ENCODE measurements at regions not wholly inside any gene's neighbourhood (a gene's known extent, or its start where the extent isn't known, plus 50 kb on each side); places are given as distances from the start of the nearest gene placed in this dataset.

GRCh38 chr21:16133248-16133647 lies 403.5 kb downstream of the USP25 start:
- H3K27ac ChIP-seq (ENCODE audit: low read depth in 1 of 2, low read length in 1 of 2) = no peak overlapping the region
- no peaks in the 10 kb centered on the region for H3K27me3 ChIP-seq (ENCODE audit: control insufficient read depth in 2 of 2, insufficient read depth in 1 of 2, low read length in 1 of 2)
- no peaks in the 10 kb centered on the region for H3K4me1 ChIP-seq (ENCODE audit: control insufficient read depth in 2 of 2, insufficient read depth in 2 of 2, low read length in 2 of 2)
- 94% methylated on average over 11 of the region's 11 CpGs for WGBS
- DNase-seq (ENCODE audit: low read depth in 6 of 9, low spot score in 9 of 9) = no peak
- H3K36me3 ChIP-seq (ENCODE audit: control insufficient read depth in 2 of 2, insufficient read depth in 2 of 2, low read length in 1 of 2) = no peaks in the 10 kb centered on the region
- H3K9me3 ChIP-seq (ENCODE audit: control insufficient read depth in 2 of 2, insufficient read depth in 1 of 2, low read length in 1 of 2) = no peaks in the 10 kb centered on the region
- no peak overlapping the region for H3K4me3 ChIP-seq (ENCODE audit: low read length in 2 of 2)

- no peak for DNase-seq (ENCODE audit: low read depth in 6 of 9, low spot score in 9 of 9)
- 94% methylated on average over 5 of the region's 5 CpGs for WGBS
- H3K27ac ChIP-seq (ENCODE audit: low read depth in 1 of 2, low read length in 1 of 2) = no peak overlapping the region
- H3K4me3 ChIP-seq (ENCODE audit: low read length in 2 of 2) = no peak overlapping the region
- H3K27me3 ChIP-seq (ENCODE audit: control insufficient read depth in 2 of 2, insufficient read depth in 1 of 2, low read length in 1 of 2) = no peaks in the 10 kb centered on the region
- H3K9me3 ChIP-seq (ENCODE audit: control insufficient read depth in 2 of 2, insufficient read depth in 1 of 2, low read length in 1 of 2) = no peaks in the 10 kb centered on the region
- H3K4me1 ChIP-seq (ENCODE audit: control insufficient read depth in 2 of 2, insufficient read depth in 2 of 2, low read length in 2 of 2) = no peaks in the 10 kb centered on the region
- H3K36me3 ChIP-seq (ENCODE audit: control insufficient read depth in 2 of 2, insufficient read depth in 2 of 2, low read length in 1 of 2) = no peaks in the 10 kb centered on the region
Observed at GRCh38 chr21:16134134-16134533, 404.4 kb downstream of the USP25 start.

GRCh38 chr21:16137106-16137505 lies 407.3 kb downstream of the USP25 start:
- 93% methylated on average over 1 of the region's 1 CpG for WGBS
- no peak for DNase-seq (ENCODE audit: low read depth in 6 of 9, low spot score in 9 of 9)
- no peaks in the 10 kb centered on the region for H3K9me3 ChIP-seq (ENCODE audit: control insufficient read depth in 2 of 2, insufficient read depth in 1 of 2, low read length in 1 of 2)
- H3K36me3 ChIP-seq (ENCODE audit: control insufficient read depth in 2 of 2, insufficient read depth in 2 of 2, low read length in 1 of 2) = no peaks in the 10 kb centered on the region
- no peaks in the 10 kb centered on the region for H3K4me1 ChIP-seq (ENCODE audit: control insufficient read depth in 2 of 2, insufficient read depth in 2 of 2, low read length in 2 of 2)
- no peak overlapping the region for H3K4me3 ChIP-seq (ENCODE audit: low read length in 2 of 2)
- no peaks in the 10 kb centered on the region for H3K27me3 ChIP-seq (ENCODE audit: control insufficient read depth in 2 of 2, insufficient read depth in 1 of 2, low read length in 1 of 2)
- no peak overlapping the region for H3K27ac ChIP-seq (ENCODE audit: low read depth in 1 of 2, low read length in 1 of 2)

- H3K27me3 ChIP-seq (ENCODE audit: control insufficient read depth in 2 of 2, insufficient read depth in 1 of 2, low read length in 1 of 2) = no peaks in the 10 kb centered on the region
- no peak for DNase-seq (ENCODE audit: low read depth in 6 of 9, low spot score in 9 of 9)
- H3K4me3 ChIP-seq (ENCODE audit: low read length in 2 of 2) = no peak overlapping the region
- no peak overlapping the region for H3K27ac ChIP-seq (ENCODE audit: low read depth in 1 of 2, low read length in 1 of 2)
- H3K9me3 ChIP-seq (ENCODE audit: control insufficient read depth in 2 of 2, insufficient read depth in 1 of 2, low read length in 1 of 2) = no peaks in the 10 kb centered on the region
- 94% methylated on average over 3 of the region's 3 CpGs for WGBS
- no peaks in the 10 kb centered on the region for H3K36me3 ChIP-seq (ENCODE audit: control insufficient read depth in 2 of 2, insufficient read depth in 2 of 2, low read length in 1 of 2)
- no peaks in the 10 kb centered on the region for H3K4me1 ChIP-seq (ENCODE audit: control insufficient read depth in 2 of 2, insufficient read depth in 2 of 2, low read length in 2 of 2)
Observed at GRCh38 chr21:16145052-16145451, 415.3 kb downstream of the USP25 start.

GRCh38 chr21:16145479-16145878 lies 415.7 kb downstream of the USP25 start:
- Histone ChIP-seq H3K4me1 (ENCODE audit: control insufficient read depth in 2 of 2, insufficient read depth in 2 of 2, low read length in 2 of 2) (no peaks in the 10 kb centered on the region), H3K4me3 (ENCODE audit: low read length in 2 of 2) (no peak overlapping the region), H3K27me3 (ENCODE audit: control insufficient read depth in 2 of 2, insufficient read depth in 1 of 2, low read length in 1 of 2) (no peaks in the 10 kb centered on the region), H3K27ac (ENCODE audit: low read depth in 1 of 2, low read length in 1 of 2) (no peak overlapping the region), H3K9me3 (ENCODE audit: control insufficient read depth in 2 of 2, insufficient read depth in 1 of 2, low read length in 1 of 2) (no peaks in the 10 kb centered on the region), H3K36me3 (ENCODE audit: control insufficient read depth in 2 of 2, insufficient read depth in 2 of 2, low read length in 1 of 2) (no peaks in the 10 kb centered on the region)
- no peak for DNase-seq (ENCODE audit: low read depth in 6 of 9, low spot score in 9 of 9)
- WGBS = 96% methylated on average over 7 of the region's 7 CpGs

GRCh38 chr21:16154321-16154720 lies 424.5 kb downstream of the USP25 start:
- Histone ChIP-seq H3K36me3 (ENCODE audit: control insufficient read depth in 2 of 2, insufficient read depth in 2 of 2, low read length in 1 of 2) (no peaks in the 10 kb centered on the region), H3K4me3 (ENCODE audit: low read length in 2 of 2) (no peak overlapping the region), H3K4me1 (ENCODE audit: control insufficient read depth in 2 of 2, insufficient read depth in 2 of 2, low read length in 2 of 2) (no peaks in the 10 kb centered on the region), H3K9me3 (ENCODE audit: control insufficient read depth in 2 of 2, insufficient read depth in 1 of 2, low read length in 1 of 2) (no peaks in the 10 kb centered on the region), H3K27me3 (ENCODE audit: control insufficient read depth in 2 of 2, insufficient read depth in 1 of 2, low read length in 1 of 2) (no peaks in the 10 kb centered on the region), H3K27ac (ENCODE audit: low read depth in 1 of 2, low read length in 1 of 2) (no peak overlapping the region)
- 96% methylated on average over 4 of the region's 4 CpGs for WGBS
- DNase-seq (ENCODE audit: low read depth in 6 of 9, low spot score in 9 of 9) = no peak

- DNase-seq (ENCODE audit: low read depth in 6 of 9, low spot score in 9 of 9) = no peak
- no peak overlapping the region for H3K4me3 ChIP-seq (ENCODE audit: low read length in 2 of 2)
- H3K27ac ChIP-seq (ENCODE audit: low read depth in 1 of 2, low read length in 1 of 2) = no peak overlapping the region
- H3K27me3 ChIP-seq (ENCODE audit: control insufficient read depth in 2 of 2, insufficient read depth in 1 of 2, low read length in 1 of 2) = no peaks in the 10 kb centered on the region
- no peaks in the 10 kb centered on the region for H3K4me1 ChIP-seq (ENCODE audit: control insufficient read depth in 2 of 2, insufficient read depth in 2 of 2, low read length in 2 of 2)
- no peaks in the 10 kb centered on the region for H3K36me3 ChIP-seq (ENCODE audit: control insufficient read depth in 2 of 2, insufficient read depth in 2 of 2, low read length in 1 of 2)
- H3K9me3 ChIP-seq (ENCODE audit: control insufficient read depth in 2 of 2, insufficient read depth in 1 of 2, low read length in 1 of 2) = no peaks in the 10 kb centered on the region
- 95% methylated on average over 2 of the region's 2 CpGs for WGBS
Observed at GRCh38 chr21:16154951-16155635, 425.3 kb downstream of the USP25 start.

GRCh38 chr21:16156841-16157489 lies 427.2 kb downstream of the USP25 start:
- DNase-seq (ENCODE audit: low read depth in 6 of 9, low spot score in 9 of 9) = no peak

DNA sequence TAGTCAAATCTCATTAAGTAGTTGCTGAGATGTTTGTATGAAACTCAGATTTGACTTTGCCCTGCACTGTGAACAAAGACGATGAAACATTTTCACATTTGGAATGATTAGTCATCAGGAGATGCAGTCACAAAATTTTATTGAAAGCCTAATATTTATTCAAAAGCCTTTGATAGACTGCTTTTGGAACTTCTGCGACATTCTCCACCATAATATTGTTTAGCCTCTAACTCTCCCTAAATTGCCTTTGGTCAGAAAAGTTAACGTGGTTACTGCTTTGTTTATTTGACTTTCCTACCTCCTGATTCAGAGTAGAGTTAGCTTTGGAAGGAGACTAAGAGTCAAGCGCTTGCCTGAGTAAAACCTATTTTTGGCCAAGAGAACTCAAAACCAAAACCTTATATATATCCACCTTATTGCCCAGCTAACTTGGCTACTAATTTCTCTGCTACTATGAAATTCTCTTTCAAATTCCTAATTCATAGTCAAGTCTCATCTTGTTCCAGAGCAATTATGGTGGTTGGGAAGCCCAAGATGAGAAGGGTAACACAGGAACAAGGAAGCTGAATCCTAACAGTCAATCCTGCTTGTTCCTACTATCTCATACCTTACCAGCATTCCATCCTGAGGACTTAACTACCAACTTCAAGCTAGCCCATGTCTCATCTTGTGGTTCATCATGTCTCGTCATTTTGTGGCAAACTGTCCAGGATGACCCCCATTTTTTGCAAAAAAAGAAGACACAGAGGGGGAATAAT lies 429.6 kb downstream of the USP25 start:
- no peaks in the 10 kb centered on the region for H3K9me3 ChIP-seq (ENCODE audit: control insufficient read depth in 2 of 2, insufficient read depth in 1 of 2, low read length in 1 of 2)
- 96% methylated on average over 5 of the region's 5 CpGs for WGBS

More at GRCh38 chr21:16156841-16157489, 427.2 kb downstream of the USP25 start:
- Histone ChIP-seq H3K9me3 (ENCODE audit: control insufficient read depth in 2 of 2, insufficient read depth in 1 of 2, low read length in 1 of 2) (no peaks in the 10 kb centered on the region), H3K36me3 (ENCODE audit: control insufficient read depth in 2 of 2, insufficient read depth in 2 of 2, low read length in 1 of 2) (no peaks in the 10 kb centered on the region), H3K4me1 (ENCODE audit: control insufficient read depth in 2 of 2, insufficient read depth in 2 of 2, low read length in 2 of 2) (no peaks in the 10 kb centered on the region), H3K27me3 (ENCODE audit: control insufficient read depth in 2 of 2, insufficient read depth in 1 of 2, low read length in 1 of 2) (no peaks in the 10 kb centered on the region), H3K27ac (ENCODE audit: low read depth in 1 of 2, low read length in 1 of 2) (no peak overlapping the region), H3K4me3 (ENCODE audit: low read length in 2 of 2) (no peak overlapping the region)

More for the DNA sequence above, 429.6 kb downstream of the USP25 start:
- Histone ChIP-seq H3K27me3 (ENCODE audit: control insufficient read depth in 2 of 2, insufficient read depth in 1 of 2, low read length in 1 of 2) (no peaks in the 10 kb centered on the region), H3K4me1 (ENCODE audit: control insufficient read depth in 2 of 2, insufficient read depth in 2 of 2, low read length in 2 of 2) (no peaks in the 10 kb centered on the region), H3K4me3 (ENCODE audit: low read length in 2 of 2) (no peak overlapping the region), H3K27ac (ENCODE audit: low read depth in 1 of 2, low read length in 1 of 2) (no peak overlapping the region), H3K36me3 (ENCODE audit: control insufficient read depth in 2 of 2, insufficient read depth in 2 of 2, low read length in 1 of 2) (no peaks in the 10 kb centered on the region)
- DNase-seq (ENCODE audit: low read depth in 6 of 9, low spot score in 9 of 9) = no peak
